Stimulated activated naive CD8-positive, alpha-beta T cell treated with anti-CD3 and anti-CD28 coated beads, Interleukin-15, Interleukin-2, amounts not matched to agents 100 ng/mL and 50 ng/mL, for 24 hours (primary cell): ENCODE measurements at regions not wholly inside any gene's neighbourhood (a gene's known extent, or its start where the extent isn't known, plus 50 kb on each side); places are given as distances from the start of the nearest gene placed in this dataset.

Experiments
- H3K27ac Mint-ChIP-seq: one replicate; pipeline ENCODE4 v1.8.0; 2021; ENCODE audit warnings: mild to moderate bottlenecking, mixed read lengths
- H3K27me3 Mint-ChIP-seq: one replicate; pipeline ENCODE4 v1.8.0; 2021; ENCODE audit warnings: mixed read lengths
- H3K36me3 Mint-ChIP-seq: one replicate; pipeline ENCODE4 v1.8.0; 2021; ENCODE audit warnings: low read depth, mixed read lengths
- H3K4me1 Mint-ChIP-seq: one replicate; pipeline ENCODE4 v1.8.0; 2021; ENCODE audit warnings: low read depth, mixed read lengths
- H3K4me3 Mint-ChIP-seq: one replicate; pipeline ENCODE4 v1.8.0; 2021; ENCODE audit warnings: mild to moderate bottlenecking, mixed read lengths
- H3K9me3 Mint-ChIP-seq: one replicate; pipeline ENCODE4 v1.8.0; 2021; ENCODE audit warnings: mixed read lengths

DNA sequence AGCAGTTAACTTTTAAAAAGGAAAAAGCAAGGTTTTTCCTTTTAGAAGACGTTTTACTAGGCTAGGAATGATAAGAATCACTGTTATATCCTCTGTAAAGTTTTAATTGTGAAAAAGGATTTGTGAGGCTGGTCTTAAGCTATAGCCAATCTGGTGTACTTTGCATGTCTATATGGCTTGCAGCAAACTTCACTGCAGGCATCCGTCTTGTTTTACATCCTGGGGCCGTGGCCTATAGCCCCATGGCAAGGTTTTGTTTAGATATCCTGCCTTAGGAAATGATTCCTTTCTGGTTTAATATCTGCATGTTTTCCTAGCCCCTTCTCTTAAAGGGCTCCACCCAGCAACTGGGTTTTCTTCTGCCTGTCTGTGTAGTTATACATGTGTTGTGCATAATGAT is 272.8 kb downstream of the ICE1 start:
- H3K9me3 Mint-ChIP-seq, result no peaks in the 10 kb centered on the region
- H3K4me1 Mint-ChIP-seq, result no peaks in the 10 kb centered on the region
- H3K27ac Mint-ChIP-seq, result no peak overlapping the region
- H3K36me3 Mint-ChIP-seq, result no peaks in the 10 kb centered on the region
- peaks cover 15% of the 10 kb centered on the region for H3K27me3 Mint-ChIP-seq
- no peak overlapping the region for H3K4me3 Mint-ChIP-seq

DNA sequence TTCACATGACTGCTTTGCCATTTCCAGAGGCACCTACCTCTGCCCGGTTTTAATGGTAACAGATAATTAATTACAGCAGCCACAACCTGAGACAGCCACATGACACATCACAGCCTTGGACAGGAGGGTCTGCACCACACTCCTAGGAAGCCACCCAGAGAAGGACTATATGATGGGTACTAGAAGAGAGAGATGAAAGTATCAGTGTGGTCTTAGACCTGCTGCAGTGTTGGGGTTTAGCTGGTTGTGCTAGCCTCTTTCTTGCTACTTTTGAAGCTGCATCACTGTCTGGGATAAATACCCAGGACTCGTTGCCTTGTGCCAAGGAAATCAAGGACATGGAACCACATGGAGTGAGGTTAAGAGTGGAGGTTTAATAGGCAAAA is 266.4 kb downstream of the ICE1 start:
- Mint-ChIP-seq H3K4me1 (no peaks in the 10 kb centered on the region), H3K36me3 (no peaks in the 10 kb centered on the region), H3K9me3 (peaks cover 1% of the 10 kb centered on the region), H3K27me3 (peaks cover 23% of the 10 kb centered on the region), H3K4me3 (no peak overlapping the region), H3K27ac (no peak overlapping the region)

DNA sequence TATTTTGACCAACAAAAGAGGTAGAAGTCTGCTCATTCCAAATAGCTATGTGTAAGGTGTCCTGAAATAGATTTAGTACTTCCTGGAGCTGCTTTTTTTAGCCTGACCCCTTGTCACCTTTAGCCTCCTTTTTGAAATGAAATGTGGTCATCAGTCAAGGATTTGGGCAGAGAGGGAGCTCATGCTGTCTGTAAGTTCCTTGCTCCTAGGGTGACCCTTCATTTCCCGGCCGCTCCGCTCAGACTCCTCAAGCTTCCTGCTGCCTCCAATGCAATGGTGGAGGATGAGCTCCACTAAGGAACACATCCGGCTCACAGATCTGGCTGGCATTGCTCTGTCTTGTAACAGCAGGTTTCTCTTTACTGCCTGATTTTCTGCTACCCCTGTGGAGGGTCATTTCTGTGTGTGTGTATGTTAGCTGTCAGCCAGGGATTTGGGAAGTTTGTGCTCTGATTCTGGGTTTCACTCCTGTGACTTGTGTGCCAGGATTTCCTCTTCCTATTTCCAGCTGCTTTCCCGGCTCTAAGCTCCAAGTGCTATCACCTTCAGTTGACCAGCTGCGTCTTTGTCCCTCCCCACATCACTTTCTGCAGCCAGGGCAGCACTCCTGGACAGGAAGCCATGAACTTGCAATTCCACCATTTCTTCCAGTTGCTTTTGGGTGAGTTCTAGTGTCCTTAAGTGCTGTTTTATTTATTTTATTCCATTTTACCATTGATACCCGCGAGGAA is 265.9 kb downstream of the ICE1 start:
- peaks cover 23% of the 10 kb centered on the region for H3K27me3 Mint-ChIP-seq
- H3K9me3 Mint-ChIP-seq, result peaks cover 6% of the 10 kb centered on the region
- no peaks in the 10 kb centered on the region for H3K4me1 Mint-ChIP-seq
- no peak overlapping the region for H3K4me3 Mint-ChIP-seq
- no peak overlapping the region for H3K27ac Mint-ChIP-seq
- H3K36me3 Mint-ChIP-seq, result no peaks in the 10 kb centered on the region

DNA sequence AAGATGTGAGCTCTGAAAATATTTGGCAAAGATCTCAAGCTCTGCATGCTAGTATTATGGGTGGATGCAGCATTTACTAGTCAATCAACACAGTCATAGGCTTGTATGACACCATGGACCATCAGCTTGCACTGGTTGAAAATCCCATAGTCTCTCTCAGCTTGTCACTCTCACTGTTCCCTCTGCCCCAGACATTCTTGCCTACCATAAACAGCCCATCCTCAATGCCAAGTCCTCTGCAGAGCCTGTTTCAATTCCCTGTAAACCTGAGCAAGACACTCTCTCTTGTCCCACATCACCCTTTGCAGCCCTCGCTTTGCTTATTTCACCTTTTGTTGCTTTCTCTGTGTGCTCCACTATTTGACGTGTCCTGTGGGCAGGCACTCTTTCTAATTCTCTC is 264.6 kb downstream of the ICE1 start:
- no peak overlapping the region for H3K27ac Mint-ChIP-seq

DNA sequence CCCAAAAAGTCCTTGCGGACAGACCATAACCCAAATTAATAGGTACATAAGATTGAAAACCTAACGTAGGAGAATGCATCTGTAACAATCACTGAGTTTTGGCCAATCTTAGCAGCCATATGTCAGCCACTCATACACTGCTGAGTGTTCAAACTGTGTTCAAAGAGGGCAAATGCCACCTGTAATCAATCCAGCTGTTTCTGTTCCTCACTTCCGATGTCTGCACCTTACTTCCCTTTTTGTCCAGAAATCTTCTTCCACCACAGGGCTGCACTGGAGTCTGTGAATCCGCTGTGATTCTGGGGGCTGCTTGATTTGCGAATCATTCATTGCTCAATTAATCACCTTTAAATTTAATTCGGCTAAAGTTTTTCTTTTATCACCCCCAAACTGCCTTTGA is 263.9 kb downstream of the ICE1 start:
- no peak overlapping the region for H3K27ac Mint-ChIP-seq
- peaks cover 15% of the 10 kb centered on the region for H3K27me3 Mint-ChIP-seq
- no peak overlapping the region for H3K4me3 Mint-ChIP-seq

More for the DNA sequence above, 264.6 kb downstream of the ICE1 start:
- Mint-ChIP-seq H3K4me1 (no peaks in the 10 kb centered on the region), H3K36me3 (no peaks in the 10 kb centered on the region), H3K27me3 (peaks cover 19% of the 10 kb centered on the region), H3K4me3 (no peak overlapping the region), H3K9me3 (peaks cover 10% of the 10 kb centered on the region)

DNA sequence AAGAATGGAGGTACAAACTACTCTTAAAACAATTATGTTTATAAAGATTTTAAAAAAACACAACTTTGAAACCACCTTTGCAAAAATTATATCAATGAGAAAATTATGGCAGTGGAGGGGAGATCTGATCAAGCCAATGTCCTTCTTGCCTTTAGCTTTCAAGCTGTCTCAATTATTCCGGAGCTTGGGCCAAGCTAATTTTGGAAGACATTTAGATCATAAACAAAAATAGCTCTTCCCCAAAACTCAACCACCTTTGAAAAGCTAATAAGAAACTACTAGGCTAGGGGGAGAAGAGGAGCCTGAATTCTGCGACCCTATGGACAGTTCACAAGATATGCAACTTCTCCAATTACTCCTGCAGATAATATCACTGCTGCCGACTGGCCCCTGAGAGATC is 263.3 kb downstream of the ICE1 start:
- peaks cover 15% of the 10 kb centered on the region for H3K27me3 Mint-ChIP-seq
- no peak overlapping the region for H3K4me3 Mint-ChIP-seq

More for the DNA sequence above, 263.9 kb downstream of the ICE1 start:
- no peaks in the 10 kb centered on the region for H3K4me1 Mint-ChIP-seq
- no peaks in the 10 kb centered on the region for H3K36me3 Mint-ChIP-seq
- peaks cover 10% of the 10 kb centered on the region for H3K9me3 Mint-ChIP-seq

DNA sequence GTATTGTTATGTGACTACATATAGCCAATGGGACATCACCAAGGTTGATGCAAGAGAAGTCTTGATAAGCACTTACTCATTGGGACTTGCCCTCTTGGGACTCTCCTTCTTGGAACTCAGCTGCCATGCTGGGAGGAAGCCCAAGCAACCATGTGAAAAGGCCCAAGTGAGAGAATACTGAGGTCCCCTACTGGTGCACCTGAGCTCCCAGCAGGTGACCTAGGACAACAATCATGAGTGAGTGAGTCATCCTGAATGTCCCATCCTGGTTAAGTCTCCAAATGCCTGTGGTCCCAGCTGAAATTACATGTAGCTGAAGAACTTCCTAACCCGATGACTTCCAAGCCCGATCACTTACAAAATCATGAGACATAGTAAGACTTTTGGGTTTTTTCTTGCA is 260.7 kb downstream of the ICE1 start:
- Mint-ChIP-seq H3K27ac (no peak overlapping the region), H3K4me3 (no peak overlapping the region), H3K4me1 (no peaks in the 10 kb centered on the region), H3K27me3 (peaks cover 8% of the 10 kb centered on the region), H3K36me3 (no peaks in the 10 kb centered on the region), H3K9me3 (peaks cover 11% of the 10 kb centered on the region)

More for the DNA sequence above, 263.3 kb downstream of the ICE1 start:
- peaks cover 10% of the 10 kb centered on the region for H3K9me3 Mint-ChIP-seq
- no peak overlapping the region for H3K27ac Mint-ChIP-seq
- H3K36me3 Mint-ChIP-seq, result no peaks in the 10 kb centered on the region
- no peaks in the 10 kb centered on the region for H3K4me1 Mint-ChIP-seq

DNA sequence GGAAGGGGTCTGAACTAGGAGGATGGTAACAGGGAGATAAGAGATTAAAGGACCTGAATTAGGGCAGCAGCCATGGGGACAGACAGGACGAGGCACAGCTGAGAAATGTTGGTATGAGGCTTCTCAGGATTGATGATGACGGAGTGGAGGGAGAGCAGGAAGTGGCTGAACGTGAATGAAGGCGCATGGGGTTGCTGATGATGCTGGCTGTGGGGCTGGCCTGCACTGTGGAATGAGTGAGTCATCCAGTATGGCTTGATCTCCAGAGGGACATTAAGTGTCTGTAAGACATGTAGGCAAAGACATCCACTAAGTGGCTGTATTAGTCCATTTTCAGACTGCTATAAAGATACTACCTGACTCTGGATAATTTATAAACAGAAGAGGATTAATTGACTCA is 256.4 kb downstream of the ICE1 start:
- Mint-ChIP-seq H3K9me3 (peaks cover 17% of the 10 kb centered on the region), H3K4me1 (no peaks in the 10 kb centered on the region), H3K36me3 (no peaks in the 10 kb centered on the region), H3K27ac (no peak overlapping the region), H3K4me3 (no peak overlapping the region), H3K27me3 (no peaks in the 10 kb centered on the region)

DNA sequence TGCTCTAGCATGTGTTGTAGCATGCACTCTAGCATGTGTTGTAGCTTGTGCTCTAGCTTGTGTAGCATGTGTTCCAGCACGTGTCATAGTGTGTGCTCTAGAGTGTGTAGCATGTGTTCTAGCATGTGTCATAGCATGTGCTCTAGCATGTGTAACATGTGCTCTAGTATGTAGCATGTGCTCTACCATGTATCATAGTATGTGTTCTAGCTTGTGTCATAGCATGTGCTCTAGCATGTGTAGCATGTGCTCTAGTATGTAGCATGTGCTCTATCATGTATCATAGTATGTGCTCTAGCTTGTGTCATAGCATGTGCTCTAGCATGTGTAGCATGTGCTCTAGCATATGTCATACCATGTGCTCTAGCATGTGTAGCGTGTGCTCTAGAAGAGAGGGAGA is 255.3 kb downstream of the ICE1 start:
- Mint-ChIP-seq H3K27me3 (no peaks in the 10 kb centered on the region), H3K27ac (no peak overlapping the region), H3K4me1 (no peaks in the 10 kb centered on the region), H3K9me3 (peaks cover 9% of the 10 kb centered on the region), H3K36me3 (no peaks in the 10 kb centered on the region), H3K4me3 (no peak overlapping the region)

DNA sequence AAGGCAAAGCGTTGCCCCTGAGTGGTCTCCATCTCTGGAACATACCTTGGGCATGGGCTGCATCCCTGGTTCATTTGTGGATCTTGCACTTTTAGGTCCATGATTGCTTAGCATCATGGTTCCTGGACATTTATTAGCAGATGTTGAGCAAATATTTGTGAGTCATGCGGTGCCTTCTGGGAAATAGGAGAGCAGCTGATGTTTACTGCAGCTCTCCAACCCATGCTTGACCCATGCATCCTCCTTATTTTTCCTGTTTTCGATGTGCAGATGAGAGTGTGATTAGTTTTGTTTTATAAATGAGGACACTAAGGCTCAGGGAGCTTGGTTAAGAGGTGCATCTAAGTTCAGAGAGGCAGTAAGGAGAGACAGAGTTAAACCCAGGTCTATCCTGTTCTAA is 253.7 kb downstream of the ICE1 start:
- Mint-ChIP-seq H3K4me1 (no peaks in the 10 kb centered on the region), H3K4me3 (no peak overlapping the region), H3K36me3 (no peaks in the 10 kb centered on the region), H3K27me3 (no peaks in the 10 kb centered on the region), H3K9me3 (peaks cover 8% of the 10 kb centered on the region), H3K27ac (no peak overlapping the region)

DNA sequence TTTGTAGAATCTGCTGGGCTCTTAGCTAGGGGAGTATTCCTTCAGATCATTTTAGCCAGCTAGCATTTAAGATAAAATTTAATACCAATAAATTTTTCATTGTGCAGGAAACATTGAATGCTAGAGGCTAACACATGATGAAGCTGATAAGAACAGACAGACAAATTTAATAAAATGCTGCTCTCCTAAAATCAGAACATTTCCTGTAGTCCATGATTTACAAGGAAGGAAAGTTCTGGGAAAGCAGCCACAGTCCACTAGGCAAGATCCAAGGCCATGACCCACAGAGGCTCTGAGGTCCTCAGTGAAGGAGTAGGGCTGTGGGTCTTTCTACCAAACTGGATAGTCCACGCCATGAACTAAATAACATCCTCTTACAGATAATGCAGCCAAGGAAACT is 253.0 kb downstream of the ICE1 start:
- Mint-ChIP-seq H3K9me3 (peaks cover 8% of the 10 kb centered on the region), H3K36me3 (no peaks in the 10 kb centered on the region), H3K27me3 (no peaks in the 10 kb centered on the region), H3K4me3 (no peak overlapping the region), H3K27ac (no peak overlapping the region), H3K4me1 (no peaks in the 10 kb centered on the region)

DNA sequence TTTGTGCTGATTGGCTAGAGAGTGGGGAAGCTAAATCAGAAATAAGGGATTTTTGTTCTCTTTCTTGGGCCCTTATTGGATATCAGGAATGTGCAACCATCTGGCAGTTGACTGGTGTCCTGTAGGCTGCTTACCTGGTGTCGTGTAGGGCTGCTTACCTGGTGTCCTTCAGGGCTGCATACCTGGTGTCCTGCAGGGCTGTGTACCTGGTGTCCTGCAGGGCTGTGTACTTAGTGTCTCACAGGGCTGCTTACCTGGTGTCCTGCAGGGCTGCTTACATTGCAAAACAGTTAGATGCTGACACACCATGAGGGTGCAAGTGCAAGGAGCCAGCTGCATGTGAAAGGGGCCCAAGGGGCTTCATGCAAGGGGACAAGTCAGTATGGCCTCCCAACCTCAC is 249.3 kb downstream of the ICE1 start:
- no peaks in the 10 kb centered on the region for H3K27me3 Mint-ChIP-seq
- no peaks in the 10 kb centered on the region for H3K4me1 Mint-ChIP-seq
- H3K4me3 Mint-ChIP-seq, result no peak overlapping the region
- no peak overlapping the region for H3K27ac Mint-ChIP-seq
- no peaks in the 10 kb centered on the region for H3K9me3 Mint-ChIP-seq
- H3K36me3 Mint-ChIP-seq, result no peaks in the 10 kb centered on the region

DNA sequence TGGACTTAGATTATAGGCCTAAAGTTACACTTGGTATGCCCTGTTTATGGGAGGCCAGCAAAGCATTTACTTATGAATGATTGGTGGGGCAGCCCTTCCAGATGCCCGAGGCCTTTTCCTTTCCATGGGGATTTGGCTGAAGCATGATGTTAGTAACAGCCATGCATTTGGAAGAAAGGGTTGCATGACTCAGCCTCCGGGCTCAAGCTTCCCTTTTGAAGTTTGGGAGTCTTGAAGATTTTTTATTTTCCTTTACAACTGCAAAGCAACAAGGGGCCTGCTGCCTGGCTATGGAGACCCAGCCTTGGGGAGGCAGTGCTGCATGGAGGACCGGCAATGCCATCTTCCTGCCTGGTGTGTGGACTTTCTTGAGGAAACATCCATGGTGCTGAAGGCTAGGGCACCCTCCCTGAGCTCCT is 244.7 kb downstream of the ICE1 start:
- H3K4me1 Mint-ChIP-seq, result no peaks in the 10 kb centered on the region
- no peak overlapping the region for H3K4me3 Mint-ChIP-seq
- no peaks in the 10 kb centered on the region for H3K27me3 Mint-ChIP-seq
- H3K36me3 Mint-ChIP-seq, result no peaks in the 10 kb centered on the region
- no peak overlapping the region for H3K27ac Mint-ChIP-seq
- H3K9me3 Mint-ChIP-seq, result no peaks in the 10 kb centered on the region

DNA sequence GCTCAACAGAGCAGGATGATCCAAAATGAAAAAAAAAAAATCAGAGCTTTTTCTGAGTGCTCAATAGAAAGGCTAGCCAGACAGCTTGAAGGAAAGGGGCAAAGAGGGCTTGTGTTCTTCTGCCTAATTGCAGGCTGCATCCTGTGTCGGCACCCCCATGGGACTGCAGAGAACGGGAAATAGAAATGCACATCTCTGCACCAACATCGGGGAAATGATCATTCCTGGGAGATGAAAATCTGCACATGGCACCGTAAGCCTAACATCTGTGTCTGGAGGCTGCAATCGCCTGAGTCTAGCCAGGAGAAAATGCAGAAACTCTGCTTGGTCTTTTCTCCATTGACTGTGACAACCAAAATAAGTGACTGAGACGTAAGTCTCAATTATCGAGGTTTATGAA is 243.9 kb downstream of the ICE1 start:
- H3K9me3 Mint-ChIP-seq, result no peaks in the 10 kb centered on the region
- no peaks in the 10 kb centered on the region for H3K4me1 Mint-ChIP-seq
- H3K27me3 Mint-ChIP-seq, result no peaks in the 10 kb centered on the region
- no peaks in the 10 kb centered on the region for H3K36me3 Mint-ChIP-seq
- no peak overlapping the region for H3K27ac Mint-ChIP-seq
- no peak overlapping the region for H3K4me3 Mint-ChIP-seq

DNA sequence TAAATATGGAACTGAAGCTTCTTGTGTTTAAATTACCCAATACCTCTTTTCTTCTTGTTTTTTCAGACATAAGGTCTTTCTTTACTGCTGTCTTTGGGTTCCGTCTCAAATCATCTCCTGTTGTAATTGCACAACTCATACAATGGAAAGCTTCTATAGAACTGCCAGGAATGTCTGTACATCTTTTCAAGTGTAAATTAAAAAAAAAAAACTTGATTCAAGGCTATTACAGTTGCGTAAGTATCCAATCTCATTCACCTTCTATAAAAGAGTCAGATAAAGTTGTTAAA is 243.5 kb downstream of the ICE1 start:
- H3K4me1 Mint-ChIP-seq, result no peaks in the 10 kb centered on the region
- H3K9me3 Mint-ChIP-seq, result no peaks in the 10 kb centered on the region
- H3K27me3 Mint-ChIP-seq, result no peaks in the 10 kb centered on the region
- H3K36me3 Mint-ChIP-seq, result no peaks in the 10 kb centered on the region
- H3K4me3 Mint-ChIP-seq, result no peak overlapping the region
- no peak overlapping the region for H3K27ac Mint-ChIP-seq

DNA sequence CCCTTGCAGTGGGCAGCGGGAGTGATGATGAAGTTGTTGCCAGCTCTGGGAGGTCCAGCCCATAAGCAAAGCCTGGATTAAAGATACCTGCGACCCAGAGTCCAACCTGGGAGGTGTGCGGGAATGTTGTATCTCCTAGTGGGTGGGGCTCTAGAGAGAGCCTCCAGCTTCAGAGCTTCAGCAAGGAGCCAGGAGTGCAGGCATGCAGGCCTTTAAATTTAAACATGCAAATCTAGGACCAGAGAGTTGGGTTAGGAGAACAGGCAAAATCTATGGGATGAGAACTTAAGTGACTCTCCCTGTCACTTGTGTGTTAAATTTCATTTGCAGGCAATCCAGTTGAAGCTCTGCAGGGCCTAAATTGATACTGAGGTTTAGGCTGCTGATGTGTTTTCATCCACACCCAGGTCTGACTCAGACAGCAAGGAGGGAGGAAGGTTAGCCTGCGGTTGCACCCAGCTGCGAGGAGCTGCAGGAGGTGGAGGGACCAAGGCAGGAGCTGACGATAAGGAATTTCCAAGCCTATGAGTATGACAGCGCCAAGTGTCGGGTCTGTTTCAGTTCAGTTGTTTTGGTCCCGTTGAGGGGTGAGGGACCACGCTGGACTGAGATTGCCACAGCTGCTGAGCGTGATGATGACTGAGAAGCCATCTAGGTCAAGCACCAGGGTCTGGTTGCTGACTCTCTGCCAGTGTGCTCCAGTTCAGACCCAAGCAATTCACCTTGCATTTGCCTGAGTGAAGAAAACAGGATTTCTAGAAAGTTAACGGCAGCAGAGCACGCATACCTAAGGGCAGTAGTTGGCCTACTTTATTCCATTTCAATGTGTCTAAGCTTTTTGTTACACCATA is 243.0 kb downstream of the ICE1 start:
- Mint-ChIP-seq H3K36me3 (no peaks in the 10 kb centered on the region), H3K4me3 (no peak overlapping the region), H3K9me3 (no peaks in the 10 kb centered on the region), H3K27me3 (no peaks in the 10 kb centered on the region), H3K4me1 (no peaks in the 10 kb centered on the region), H3K27ac (no peak overlapping the region)
